ENCODE measurements at regions not wholly inside any gene's neighbourhood (a gene's known extent, or its start where the extent isn't known, plus 50 kb on each side); places are given as distances from the start of the nearest gene placed in this dataset.
"Not testable (repeated sequence)": the region's sequence is repeated elsewhere in the genome, so short reads cannot be mapped to it uniquely, and the experiment has no call there.

GRCh38 chr20:30283476-30284280 lies 973.8 kb upstream of the DEFB115 start:
- TF ChIP-seq EZH2 (IDR thresholded peaks at IDR 0.05; ENCODE audit: low read length, missing control alignments); CTCF (conservative IDR thresholded peaks at IDR 0.05 in 1 of 2, IDR thresholded peaks at IDR 0.05 in 1 of 2; ENCODE audit: low read depth in 1 of 2, low read length in 2 of 2): not testable (repeated sequence)

Measured in fibroblast of lung (primary cell).